HEK293 (cell line): ENCODE measurements at regions not wholly inside any gene's neighbourhood (a gene's known extent, or its start where the extent isn't known, plus 50 kb on each side); places are given as distances from the start of the nearest gene placed in this dataset.

Experiments
- CTCF ChIA-PET: fragments of 350-600 bp; formaldehyde crosslinking; extraction: SDS; loops from one replicate; lab custom pipeline; 2021; ENCODE audit warnings: antibody characterized with exemption; lab: Yijun Ruan, JAX
- POLR2A ChIA-PET: fragments of 300-600 bp; formaldehyde crosslinking; extraction: SDS; loops from one replicate; lab custom pipeline; 2020; ENCODE audit warnings: antibody characterized with exemption, inconsistent platforms; lab: Yijun Ruan, JAX
- H3K27ac ChIP-seq: fragments of 200-500 bp; sonication (Bioruptor generic); 2 replicates; pipeline ENCODE4 v1.5.1; 2014; ENCODE audit warnings: low read depth, low read length, control low read depth, inconsistent platforms; ENCODE audit errors: extremely low read depth
- H3K36me3 ChIP-seq, 2 experiments: fragments of 200-500 bp in 1 of 2; sonication (Bioruptor generic) in 1 of 2; 1 replicate in 1 of 2; 2 replicates in 1 of 2; pipeline ENCODE4 v1.5.1; 2014 to 2017; ENCODE audit warnings: inconsistent platforms in 2 of 2, low read length in 2 of 2; ENCODE audit not compliant: control insufficient read depth in 2 of 2, insufficient read depth in 1 of 2
- H3K4me1 ChIP-seq: fragments of 200-500 bp; sonication (Bioruptor generic); 2 replicates; pipeline ENCODE4 v1.5.1; 2014; ENCODE audit warnings: mild to moderate bottlenecking, low read length, inconsistent platforms; ENCODE audit not compliant: control insufficient read depth, insufficient read depth
- H3K4me3 ChIP-seq: 2 replicates; pipeline ENCODE4 v1.5.1; 2011; ENCODE audit warnings: low read depth, mild to moderate bottlenecking, control low read depth, low read length, moderate library complexity
- H3K9me3 ChIP-seq: fragments of 200-500 bp; sonication (Bioruptor generic); 2 replicates; pipeline ENCODE4 v1.5.1; 2014; ENCODE audit warnings: low read depth, low read length, inconsistent platforms; ENCODE audit not compliant: control insufficient read depth, insufficient read depth
- EGR2 ChIP-seq: fragments of 450-650 bp; formaldehyde crosslinking; IDR thresholded peaks from 2 replicates; pipeline ENCODE4 v1.5.1; 2016; ENCODE audit warnings: low read depth, missing biosample characterization, missing genetic modification characterization
- FEZF1 ChIP-seq: fragments of 450-650 bp; formaldehyde crosslinking; IDR thresholded peaks from 2 replicates; pipeline ENCODE4 v1.5.1; 2016; ENCODE audit warnings: missing biosample characterization, missing genetic modification characterization
- RBAK ChIP-seq: fragments of 450-650 bp; formaldehyde crosslinking; IDR thresholded peaks from 2 replicates; pipeline ENCODE4 v1.5.1; 2016; ENCODE audit warnings: missing biosample characterization, missing genetic modification characterization
- SALL2 ChIP-seq: fragments of 450-650 bp; formaldehyde crosslinking; IDR thresholded peaks from 2 replicates; pipeline ENCODE4 v1.5.0; 2017; ENCODE audit warnings: missing biosample characterization, mild to moderate bottlenecking, missing genetic modification characterization, borderline replicate concordance
- SCRT1 ChIP-seq: fragments of 450-650 bp; formaldehyde crosslinking; IDR thresholded peaks from 2 replicates; pipeline ENCODE4 v1.5.1; 2016; ENCODE audit warnings: missing biosample characterization, missing genetic modification characterization, borderline replicate concordance
- WT1 ChIP-seq: fragments of 450-650 bp; formaldehyde crosslinking; IDR thresholded peaks from 2 replicates; pipeline ENCODE4 v1.5.1; 2016; ENCODE audit warnings: missing biosample characterization, missing genetic modification characterization
- ZBTB11 ChIP-seq: fragments of 450-650 bp; formaldehyde crosslinking; conservative IDR thresholded peaks from 2 replicates; pipeline ENCODE4 v1.5.1; 2016; ENCODE audit warnings: low read depth, missing biosample characterization, missing genetic modification characterization
- ZBTB44 ChIP-seq: fragments of 450-650 bp; IDR thresholded peaks from 2 replicates; pipeline ENCODE4 v1.5.1; 2018; ENCODE audit warnings: missing biosample characterization, mild to moderate bottlenecking, missing genetic modification characterization
- ZBTB48 ChIP-seq: fragments of 450-650 bp; formaldehyde crosslinking; IDR thresholded peaks from 2 replicates; pipeline ENCODE4 v1.5.1; 2016; ENCODE audit warnings: missing biosample characterization, missing genetic modification characterization
- ZBTB8A ChIP-seq: fragments of 450-650 bp; formaldehyde crosslinking; IDR thresholded peaks from 2 replicates; pipeline ENCODE4 v1.5.1; 2016; ENCODE audit warnings: missing biosample characterization, missing genetic modification characterization
- ZFHX2 ChIP-seq: fragments of 450-650 bp; formaldehyde crosslinking; conservative IDR thresholded peaks from 2 replicates; pipeline ENCODE4 v1.5.1; 2016; ENCODE audit warnings: missing biosample characterization, missing genetic modification characterization
- ZNF148 ChIP-seq: fragments of 450-650 bp; formaldehyde crosslinking; IDR thresholded peaks from 2 replicates; pipeline ENCODE4 v1.5.0; 2017; ENCODE audit warnings: missing biosample characterization, missing genetic modification characterization, borderline replicate concordance
- ZNF223 ChIP-seq: fragments of 450-650 bp; formaldehyde crosslinking; IDR thresholded peaks from 2 replicates; pipeline ENCODE4 v1.5.1; 2016; ENCODE audit warnings: missing biosample characterization, missing genetic modification characterization
- ZNF324 ChIP-seq: fragments of 450-650 bp; formaldehyde crosslinking; IDR thresholded peaks from 2 replicates; pipeline ENCODE4 v1.5.1; 2016; ENCODE audit warnings: missing biosample characterization, missing genetic modification characterization
- ZNF362 ChIP-seq: fragments of 450-650 bp; formaldehyde crosslinking; IDR thresholded peaks from 2 replicates; pipeline ENCODE4 v1.5.1; 2016; ENCODE audit warnings: missing biosample characterization, missing genetic modification characterization
- ZNF510 ChIP-seq: fragments of 450-650 bp; formaldehyde crosslinking; IDR thresholded peaks from 2 replicates; pipeline ENCODE4 v1.5.1; 2018; ENCODE audit warnings: mild to moderate bottlenecking, missing genetic modification characterization, missing biosample characterization; ENCODE audit not compliant: insufficient replicate concordance
- ZNF518A ChIP-seq: fragments of 450-650 bp; formaldehyde crosslinking; conservative IDR thresholded peaks from 2 replicates; pipeline ENCODE4 v1.5.1; 2016; ENCODE audit warnings: low read depth, missing biosample characterization, missing genetic modification characterization
- ZNF585B ChIP-seq: fragments of 450-650 bp; formaldehyde crosslinking; IDR thresholded peaks from 2 replicates; pipeline ENCODE4 v1.5.1; 2016; ENCODE audit warnings: missing biosample characterization, missing genetic modification characterization
- ZNF629 ChIP-seq: fragments of 450-650 bp; formaldehyde crosslinking; IDR thresholded peaks from 2 replicates; pipeline ENCODE4 v1.5.1; 2017; ENCODE audit warnings: missing biosample characterization, missing genetic modification characterization
- ZNF660 ChIP-seq: fragments of 450-650 bp; IDR thresholded peaks from 2 replicates; pipeline ENCODE4 v1.5.1; 2018; ENCODE audit warnings: missing biosample characterization, mild to moderate bottlenecking, missing genetic modification characterization

- Histone ChIP-seq H3K4me3 (no peak overlapping the region), H3K4me1 (no peaks in the 10 kb centered on the region; the same call in 1 of the 2 replicates), H3K27ac (no peak overlapping the region), H3K9me3 (no peaks in the 10 kb centered on the region), H3K36me3 (no peaks in the 10 kb centered on the region)
- POLR2A ChIA-PET = no interaction called here
- CTCF ChIA-PET = interaction anchor here (0.6 to 0.8 kb wide), 2 partner anchors 176 to 310 kb away, joined by 3 read pairs; no protein-coding TSS in a partner anchor
- no peak for TF ChIP-seq FEZF1 (tag by site-specific recombination)
- no peak for TF ChIP-seq ZNF510 (tag by site-specific recombination)
- no peak for TF ChIP-seq ZBTB48 (tag by site-specific recombination)
- no peak for TF ChIP-seq EGR2
- no peak for TF ChIP-seq ZNF223 (tag by site-specific recombination)
- no peak for TF ChIP-seq ZNF585B (tag by site-specific recombination)
- no peak for TF ChIP-seq ZFHX2 (tag by site-specific recombination)
- TF ChIP-seq ZNF362 = no peak
- TF ChIP-seq ZNF324 (tag by site-specific recombination) = no peak
- TF ChIP-seq ZNF148 (tag by site-specific recombination) = no peak
- TF ChIP-seq ZNF660 (tag by site-specific recombination) = no peak
- no peak for TF ChIP-seq SALL2 (tag by site-specific recombination)
- no peak for TF ChIP-seq ZNF518A (tag by site-specific recombination)
- no peak for TF ChIP-seq ZBTB11 (tag by site-specific recombination)
- TF ChIP-seq ZNF629 = no peak
- no peak for TF ChIP-seq SCRT1 (tag by site-specific recombination)
- TF ChIP-seq ZBTB8A (tag by site-specific recombination) = no peak
- no peak for TF ChIP-seq WT1
- no peak for TF ChIP-seq ZBTB44
- no peak for TF ChIP-seq RBAK (tag by site-specific recombination)
Measured at GRCh38 chr1:55685560-55685959, 470.4 kb upstream of the USP24 start.
